HG02970 (cell line): ENCODE measurements at regions not wholly inside any gene's neighbourhood (a gene's known extent, or its start where the extent isn't known, plus 50 kb on each side); places are given as distances from the start of the nearest gene placed in this dataset.

ENCODE experiments used
- ATAC-seq: cut with Tn5 transposase; IDR thresholded peaks from one replicate; pipeline ENCODE4 v1.9.1; 2021; ENCODE audit warnings: mild to moderate bottlenecking, moderate library complexity, moderate number of reproducible peaks; ENCODE audit not compliant: unreplicated experiment, low FRiP score

DNA sequence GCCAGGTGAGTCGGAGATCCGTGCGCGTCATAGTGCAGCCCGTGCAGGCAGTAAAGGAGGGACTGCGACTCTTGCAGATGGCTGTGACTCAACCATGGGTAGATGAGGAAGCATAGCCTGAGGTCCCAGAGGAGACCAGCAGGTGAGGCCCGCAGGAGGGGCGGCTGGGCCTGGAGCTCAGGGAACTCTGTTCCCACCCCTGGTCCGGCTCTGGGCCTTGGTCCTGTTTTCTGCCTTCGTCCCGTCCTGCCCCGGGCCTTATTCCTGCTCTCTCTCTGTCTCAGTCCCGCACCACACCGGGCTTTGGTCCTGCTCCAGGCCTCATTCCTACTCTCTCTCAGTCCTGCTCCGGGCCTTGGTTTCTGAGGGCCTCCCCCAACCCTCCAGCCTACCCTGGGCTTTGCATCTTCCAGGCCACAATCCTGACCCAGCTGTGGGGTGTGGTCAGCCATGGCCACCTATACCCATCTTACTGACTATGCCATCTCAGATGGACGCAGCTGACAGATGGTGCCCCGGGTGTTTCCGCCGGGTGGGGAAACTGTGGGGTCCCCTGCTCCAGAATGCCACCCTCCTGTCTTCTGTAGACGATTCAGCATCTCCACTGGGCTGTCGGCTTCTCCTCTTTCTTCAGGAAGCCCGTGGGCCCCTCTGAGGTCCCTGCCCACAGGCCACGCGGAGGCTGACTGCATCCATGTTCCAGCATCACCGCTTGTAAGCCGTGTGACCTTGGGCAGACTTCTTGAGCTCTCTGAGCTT, 1134.1 kb downstream of the BRD1 start:
- no peak for ATAC-seq

DNA sequence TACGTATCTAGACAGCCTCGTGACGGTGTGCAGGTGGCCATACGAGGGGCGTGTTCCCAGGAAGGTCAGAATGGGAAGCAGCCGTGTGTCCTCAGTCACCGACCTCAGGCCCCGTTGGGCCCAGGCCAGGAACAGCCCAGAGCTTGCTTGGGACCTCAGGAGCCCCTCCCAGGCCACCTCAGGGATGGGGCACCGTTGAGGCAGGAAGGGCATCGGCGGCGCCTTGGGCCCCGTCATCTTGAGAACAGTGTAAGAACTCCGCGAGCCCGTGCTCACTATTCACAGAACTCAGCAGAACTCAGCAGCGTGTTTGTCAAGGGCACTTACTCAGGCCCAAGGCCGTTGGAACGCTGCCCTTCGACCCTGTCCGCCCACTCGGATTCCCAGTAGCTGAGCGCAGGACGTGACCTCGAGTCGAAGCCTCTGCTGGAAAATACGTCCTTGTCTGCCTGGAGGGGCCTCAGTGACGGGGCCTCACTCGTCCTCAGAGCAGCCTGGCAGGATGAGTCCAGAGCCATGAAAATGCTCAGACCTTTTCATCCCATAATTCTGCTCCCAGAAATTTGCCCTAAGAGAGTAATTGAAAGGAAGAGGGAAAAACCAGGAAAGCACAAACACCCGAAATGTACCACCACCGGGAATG, 1134.8 kb downstream of the BRD1 start:
- no peak for ATAC-seq

DNA sequence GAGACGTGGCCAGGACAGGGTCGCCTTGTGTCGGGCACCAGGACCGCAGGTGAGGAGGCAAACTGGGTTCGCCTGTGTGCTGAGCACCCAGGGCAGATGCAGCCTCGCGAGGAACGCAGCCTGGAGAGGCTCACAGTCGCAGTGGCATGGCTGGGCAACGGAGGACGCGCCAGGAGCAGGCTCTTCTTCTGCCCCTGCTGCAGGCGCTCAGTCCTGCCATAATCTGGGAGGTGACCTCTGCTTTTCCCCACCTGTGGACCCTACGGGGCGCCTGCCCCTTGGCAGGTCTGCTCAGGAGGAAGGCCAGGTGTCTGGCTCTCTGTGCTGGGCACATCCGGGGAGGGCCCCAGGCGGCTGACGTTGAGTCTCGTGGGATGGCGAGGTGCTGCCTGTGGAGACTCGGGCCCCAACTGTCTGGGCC, 1136.2 kb downstream of the BRD1 start:
- no peak for ATAC-seq

DNA sequence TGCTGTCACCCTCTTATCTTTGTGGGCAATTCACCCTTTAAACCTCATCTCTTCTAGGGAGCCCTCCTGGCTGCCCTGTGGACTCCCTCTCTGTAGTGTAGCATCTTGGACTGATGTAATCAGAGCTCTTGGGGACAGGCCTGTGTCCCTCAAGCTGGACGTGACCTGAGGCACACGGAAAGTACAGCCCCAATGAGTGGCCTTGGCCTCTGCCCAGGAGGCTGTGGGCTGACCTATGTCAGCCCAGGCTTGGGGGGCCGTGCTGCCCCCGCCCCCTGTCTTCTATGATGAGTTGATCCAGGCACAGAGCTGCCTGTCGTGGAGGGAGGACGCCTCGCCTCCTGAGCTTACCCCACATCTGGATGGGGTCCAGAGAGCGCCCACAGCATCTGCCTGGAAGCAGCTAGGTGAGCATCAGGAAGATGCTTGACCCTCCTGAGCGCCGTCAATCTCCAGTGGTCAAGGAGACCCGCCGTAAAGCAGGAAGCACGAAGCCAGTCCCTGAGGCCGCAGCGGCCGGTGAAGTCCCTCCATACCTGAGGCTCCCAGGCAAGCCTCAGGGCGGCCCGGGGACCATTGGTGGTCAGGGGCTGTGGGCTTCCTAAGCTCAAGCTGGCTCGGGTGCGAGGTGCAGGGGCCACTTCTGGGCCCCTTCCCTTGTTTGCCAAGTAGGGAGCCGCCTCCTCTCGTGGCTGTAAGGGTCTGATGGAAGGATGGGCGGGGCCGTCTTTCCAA, 1136.9 kb downstream of the BRD1 start:
- ATAC-seq: no peak

DNA sequence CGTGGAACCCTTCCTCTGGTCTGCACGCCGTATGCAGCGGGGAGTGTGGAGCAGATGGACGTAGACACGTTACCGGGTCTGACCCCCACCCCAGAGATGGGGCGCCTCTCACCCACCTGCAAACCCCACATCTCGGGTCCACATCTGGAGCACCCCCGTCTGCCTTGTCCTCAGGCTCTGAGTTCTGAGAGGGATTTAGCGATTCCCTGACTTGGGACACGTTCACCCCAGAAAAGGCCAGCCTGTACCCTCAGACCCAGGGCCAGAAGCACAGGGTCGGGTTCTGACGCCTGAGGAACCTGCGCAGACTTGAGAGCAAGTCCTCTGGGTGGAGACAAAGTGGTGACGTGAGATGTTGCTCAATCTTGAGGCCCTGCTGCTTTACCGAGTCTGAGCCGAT, 1138.5 kb downstream of the BRD1 start:
- ATAC-seq: no peak

DNA sequence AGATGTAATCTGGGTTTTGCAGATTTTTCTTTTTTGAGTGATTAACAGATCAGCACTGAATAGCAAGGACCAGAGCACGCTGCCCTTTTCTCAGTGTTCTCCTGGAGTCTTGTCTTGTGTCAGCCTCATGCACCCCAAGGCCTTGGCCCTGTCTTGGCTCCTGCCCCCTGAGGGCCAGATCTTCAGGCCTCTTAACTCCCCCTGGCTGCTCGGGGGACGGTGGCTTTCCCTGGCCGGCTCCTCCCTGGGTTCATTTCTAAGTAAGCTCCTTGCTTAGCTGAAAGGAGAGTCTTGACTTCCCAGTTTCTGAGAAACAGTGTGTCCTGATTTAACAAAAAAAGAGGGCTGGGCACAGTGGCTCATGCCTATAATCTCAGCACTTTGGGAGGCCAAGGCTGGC, 1139.3 kb downstream of the BRD1 start:
- ATAC-seq: no peak

DNA sequence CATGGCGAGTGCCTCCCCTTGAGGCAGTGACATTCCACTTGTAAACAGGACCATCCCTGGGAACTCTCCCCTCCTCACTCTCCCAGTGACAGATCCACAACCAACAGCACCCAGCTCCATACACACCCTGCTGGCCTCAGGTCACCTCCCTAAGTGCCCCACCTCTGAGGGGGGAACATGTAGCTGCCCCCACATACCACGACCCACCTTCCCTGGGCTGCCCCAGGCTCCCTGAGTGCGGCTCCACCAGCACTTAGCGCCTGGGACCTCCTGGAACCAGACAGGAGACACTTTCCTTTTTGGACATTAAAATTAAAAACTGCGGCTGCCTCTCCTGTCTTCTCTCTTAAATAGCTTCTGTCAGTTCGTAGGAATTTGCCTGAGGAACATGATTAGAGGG, 1140.1 kb downstream of the BRD1 start:
- ATAC-seq: no peak

DNA sequence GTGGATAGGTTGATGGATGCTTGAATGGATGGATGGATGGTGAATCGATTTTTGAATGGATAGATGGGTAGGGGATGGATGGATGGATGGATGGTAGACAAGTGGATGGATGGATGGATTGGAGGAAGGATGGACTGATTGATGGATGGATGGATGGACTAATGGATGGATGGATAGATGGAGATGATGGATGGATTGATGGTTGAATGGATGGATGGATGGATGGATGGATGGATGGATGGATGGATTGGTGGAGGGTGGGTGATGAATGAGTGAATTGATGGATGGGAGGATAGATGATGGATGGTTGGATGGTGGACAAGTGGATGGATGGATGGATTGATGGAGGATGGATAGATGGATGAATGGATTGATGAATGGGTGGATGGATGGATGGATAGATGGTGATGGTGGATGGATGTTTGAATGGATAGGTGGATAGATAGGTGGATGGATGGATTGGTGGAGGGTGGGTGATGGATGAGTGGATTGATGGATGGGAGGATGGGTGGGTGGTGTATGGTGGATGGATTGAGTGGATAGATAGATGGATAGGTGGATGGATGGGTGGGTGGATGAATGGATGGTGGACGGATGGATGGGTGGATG, 1140.9 kb downstream of the BRD1 start:
- no peak for ATAC-seq

DNA sequence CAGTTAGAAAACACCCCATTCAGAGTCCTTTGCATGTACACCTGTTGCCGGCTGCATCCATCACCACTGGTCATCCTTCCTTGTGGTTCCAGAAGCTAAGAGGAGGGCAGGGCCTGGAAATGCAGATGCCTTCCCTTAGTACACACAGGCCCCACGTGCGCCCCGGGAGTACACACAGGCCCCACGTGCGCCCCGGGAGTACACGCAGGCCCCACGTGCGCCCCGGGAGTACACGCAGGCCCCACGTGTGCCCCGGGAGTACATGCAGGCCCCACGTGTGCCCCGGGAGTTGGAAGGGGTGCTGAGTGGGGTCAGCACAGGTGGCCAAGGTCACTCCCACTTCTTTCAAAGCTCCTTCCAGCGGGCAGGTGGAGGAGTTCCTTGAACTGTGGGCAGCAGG, 1141.9 kb downstream of the BRD1 start:
- no peak for ATAC-seq

DNA sequence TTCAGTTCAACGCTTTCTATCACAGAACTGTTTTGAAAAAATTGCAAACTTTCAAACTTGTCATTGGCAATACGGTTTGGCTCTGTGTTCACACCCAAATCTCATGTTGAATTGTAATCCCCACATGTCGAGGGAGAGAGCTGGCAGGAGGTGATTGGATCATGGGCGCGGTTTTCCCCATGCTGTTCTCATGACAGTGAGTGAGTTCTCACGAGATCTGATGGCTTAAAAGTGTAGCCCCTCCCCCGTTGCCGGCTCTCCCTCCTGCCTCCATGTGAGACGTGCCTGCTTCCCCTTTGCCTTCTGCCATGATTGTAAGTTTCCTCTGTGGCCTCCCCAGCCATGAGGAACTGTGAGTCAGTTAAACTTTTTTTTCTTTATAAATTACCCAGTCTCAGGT, 1144.0 kb downstream of the BRD1 start:
- no peak for ATAC-seq

DNA sequence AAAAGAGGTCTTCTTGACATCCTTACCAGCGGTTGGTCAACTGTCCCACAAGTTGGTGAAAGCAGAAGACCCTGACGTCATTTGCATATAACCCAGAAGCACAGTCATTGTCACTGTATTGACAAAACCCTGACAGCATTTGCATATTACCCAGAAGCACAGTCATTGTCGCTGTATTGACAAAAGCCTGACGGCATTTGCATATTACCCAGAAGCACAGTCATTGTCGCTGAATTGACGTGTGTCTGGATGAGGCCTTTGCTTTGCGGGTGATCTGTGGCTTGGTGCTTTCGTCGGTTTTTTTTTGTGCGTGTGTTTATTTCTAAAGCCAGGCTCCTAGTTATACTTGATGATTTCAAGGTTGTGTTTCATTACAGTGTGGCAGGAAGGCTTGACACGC, 1145.2 kb downstream of the BRD1 start:
- ATAC-seq: no peak

DNA sequence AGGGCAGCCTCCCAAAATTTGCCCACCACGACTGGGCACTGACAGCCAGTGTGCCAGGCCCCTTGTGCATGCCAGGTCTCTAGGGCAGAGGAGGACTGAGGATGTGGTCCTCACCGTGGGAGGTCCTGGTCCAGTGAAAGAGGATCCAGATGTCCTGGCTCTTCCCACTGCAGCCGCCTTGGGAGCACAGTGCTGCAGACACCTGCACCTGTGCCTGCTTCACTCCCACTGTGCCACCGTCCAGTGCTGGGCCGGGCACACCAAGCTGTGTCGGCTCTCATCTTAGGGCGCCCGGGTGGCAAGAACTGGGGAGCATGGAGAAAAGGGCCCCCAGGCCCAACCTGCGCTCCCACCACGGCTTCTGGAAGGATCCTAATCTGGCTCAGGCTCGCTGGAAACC, 1147.1 kb downstream of the BRD1 start:
- ATAC-seq: no peak

DNA sequence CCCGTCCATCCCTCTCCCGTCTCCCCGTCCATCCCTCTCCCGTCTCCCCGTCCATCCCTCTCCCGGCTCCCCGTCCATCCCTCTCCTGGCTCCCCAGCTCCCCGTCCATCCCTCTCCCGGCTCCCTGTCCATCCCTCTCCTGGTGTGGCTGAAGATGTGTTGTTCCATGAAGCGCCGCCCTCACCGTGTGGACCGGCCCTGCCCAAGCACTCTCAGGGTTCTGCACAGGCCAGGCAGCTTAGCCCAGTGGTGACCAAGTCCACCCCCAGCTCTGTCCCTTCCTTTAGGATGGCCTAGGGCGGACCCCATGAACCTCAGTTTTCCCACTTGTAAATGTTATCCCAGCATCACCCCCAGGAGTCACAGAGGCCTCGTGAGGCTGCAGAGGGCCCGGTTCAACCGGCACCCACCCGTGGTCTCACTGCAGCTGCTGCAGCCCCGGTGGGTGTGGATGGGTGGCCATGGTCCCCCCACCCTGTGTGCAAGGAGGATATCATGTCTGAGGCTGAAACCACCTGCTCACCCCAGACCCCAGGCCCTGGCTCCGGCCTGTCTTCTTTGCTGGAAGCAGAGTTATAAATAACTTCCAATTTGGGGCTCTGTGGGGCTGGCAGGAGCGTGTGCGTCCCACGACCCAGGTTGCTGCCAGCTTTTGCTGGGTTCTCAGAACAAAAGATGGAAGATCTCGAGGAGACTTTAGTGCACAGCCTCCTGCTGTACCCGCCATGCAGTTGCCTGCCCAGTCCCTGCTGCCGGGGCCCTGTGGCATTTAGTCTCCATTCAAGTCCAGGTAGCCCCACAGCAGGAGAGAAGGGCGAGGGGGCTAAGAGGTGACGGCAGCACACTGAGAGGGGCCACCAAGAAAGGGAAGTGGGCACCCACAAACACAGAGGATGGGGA, 1147.8 kb downstream of the BRD1 start:
- no peak for ATAC-seq

DNA sequence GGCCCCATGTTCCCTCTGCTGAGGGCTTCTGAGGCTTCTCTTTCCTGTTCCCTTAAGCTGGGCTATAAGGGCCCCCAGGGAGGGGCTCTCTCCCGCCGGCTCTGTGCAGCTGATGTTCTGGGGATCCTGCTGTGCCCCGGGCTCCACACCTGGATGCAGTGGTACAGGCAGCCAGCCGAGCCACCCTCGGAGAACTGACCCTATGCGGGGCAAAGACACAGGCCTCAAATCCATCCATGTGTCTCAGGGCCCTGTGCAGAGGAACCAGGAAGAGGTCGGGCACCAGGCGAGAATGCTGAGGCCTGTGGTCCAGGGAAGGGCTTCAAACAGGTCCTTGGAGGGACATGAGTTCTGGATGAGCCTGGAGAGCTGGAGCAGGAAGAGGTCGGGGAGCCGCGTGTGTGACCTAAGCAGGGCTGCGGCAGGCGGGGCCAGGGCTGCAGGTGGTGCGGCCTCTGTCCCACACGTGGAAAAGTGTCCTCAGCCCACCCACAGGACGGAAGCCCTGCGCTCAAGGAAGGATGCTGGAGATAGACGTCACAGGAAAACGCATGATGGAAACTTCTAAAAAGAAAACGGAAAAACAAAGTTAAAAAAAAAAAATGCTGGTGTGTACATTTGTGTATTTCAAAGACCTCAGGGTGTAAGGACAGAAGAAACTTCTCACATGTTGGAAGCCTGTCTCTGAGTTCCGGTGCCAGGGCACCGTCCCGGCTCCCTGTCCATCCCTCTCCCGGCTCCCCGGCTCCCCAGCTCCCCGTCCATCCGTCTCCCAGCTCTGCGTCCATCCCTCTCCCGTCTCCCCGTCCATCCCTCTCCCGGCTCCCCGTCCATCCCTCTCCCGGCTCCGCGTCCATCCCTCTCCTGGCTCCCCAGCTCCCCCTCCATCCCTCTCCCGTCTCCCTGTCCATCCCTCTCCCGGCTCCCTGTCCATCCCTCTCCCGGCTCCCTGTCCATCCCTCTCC, 1149.2 kb downstream of the BRD1 start:
- ATAC-seq: no peak

DNA sequence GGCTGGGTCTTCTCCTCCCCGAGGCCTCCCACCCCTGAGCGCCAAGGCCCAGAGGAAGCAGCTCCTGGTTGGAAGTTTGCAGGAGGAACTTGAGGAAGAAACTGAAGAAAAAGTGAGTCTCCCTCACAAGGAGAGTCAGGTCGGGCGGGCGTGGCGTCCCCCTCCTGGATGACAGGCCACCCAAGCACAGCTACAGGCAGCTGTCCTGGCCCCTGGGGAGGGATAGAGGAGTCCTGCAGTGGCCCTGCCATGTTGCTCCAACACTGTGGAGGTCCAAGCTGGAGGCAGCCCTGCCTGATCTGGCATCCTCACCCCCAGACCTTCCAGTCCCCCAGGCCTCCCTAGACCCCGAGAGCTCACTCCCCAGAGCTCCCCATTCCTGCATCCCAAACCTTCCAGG, 1150.1 kb downstream of the BRD1 start:
- no peak for ATAC-seq

DNA sequence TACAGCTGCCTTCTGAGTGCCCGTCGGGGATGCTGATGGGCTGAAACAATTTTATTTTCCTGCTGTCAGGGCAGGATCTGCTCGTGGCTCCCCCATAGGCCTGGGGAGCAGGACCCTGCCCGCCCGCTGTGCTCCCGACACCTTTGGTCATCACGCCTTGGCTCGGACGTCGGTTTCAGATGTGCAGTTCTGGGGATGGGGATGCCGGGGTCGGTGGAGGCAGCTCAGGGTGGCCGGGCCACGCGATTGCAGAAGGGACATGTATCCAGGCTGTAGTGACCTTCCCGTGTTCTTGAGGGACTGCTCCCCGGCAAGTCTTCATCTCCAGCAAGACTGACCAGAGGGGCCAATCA, 1150.5 kb downstream of the BRD1 start:
- no peak for ATAC-seq

DNA sequence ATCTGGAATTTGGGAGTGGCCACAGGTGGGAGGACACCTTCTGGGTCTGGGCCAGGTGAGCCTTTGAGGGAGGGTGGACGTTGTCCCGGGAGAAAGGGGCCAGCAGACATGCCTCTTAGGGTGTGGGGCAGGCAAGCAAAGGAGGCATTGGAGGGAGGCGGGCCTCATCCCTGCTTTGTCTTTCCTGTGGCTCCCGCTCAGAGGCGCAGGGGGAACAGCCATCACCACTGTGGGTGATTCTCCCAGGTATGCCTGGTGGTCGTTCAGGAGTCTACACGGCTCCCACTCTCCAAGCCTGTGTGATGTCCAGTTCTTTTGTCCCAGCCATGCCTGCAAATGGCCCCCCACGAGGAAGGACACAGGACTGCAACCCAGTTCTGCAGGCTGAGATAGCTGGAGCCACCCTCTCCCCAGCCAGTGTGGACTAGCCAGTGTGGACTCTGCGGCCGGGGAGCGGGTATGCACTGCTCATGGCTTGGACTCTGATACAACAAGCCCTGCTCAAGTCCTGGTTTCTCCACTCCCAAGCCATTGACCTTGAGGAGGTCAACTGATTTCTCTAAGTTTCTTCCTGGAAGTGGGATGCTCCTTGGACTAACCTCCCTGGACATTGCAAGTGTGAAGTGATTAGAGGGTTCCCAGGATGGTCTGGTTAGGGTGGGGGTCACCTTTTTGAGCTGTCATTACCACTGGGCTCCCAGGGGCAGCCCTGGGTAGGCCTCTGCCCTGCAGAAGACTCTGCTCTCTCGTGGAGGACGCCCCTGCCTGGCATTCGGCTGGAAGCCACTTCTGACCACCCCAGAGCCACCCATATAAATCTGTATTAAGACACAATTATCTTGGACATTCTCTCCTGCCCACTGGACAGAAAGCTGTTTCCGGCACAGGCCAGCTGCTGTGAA, 1151.2 kb downstream of the BRD1 start:
- no peak for ATAC-seq

DNA sequence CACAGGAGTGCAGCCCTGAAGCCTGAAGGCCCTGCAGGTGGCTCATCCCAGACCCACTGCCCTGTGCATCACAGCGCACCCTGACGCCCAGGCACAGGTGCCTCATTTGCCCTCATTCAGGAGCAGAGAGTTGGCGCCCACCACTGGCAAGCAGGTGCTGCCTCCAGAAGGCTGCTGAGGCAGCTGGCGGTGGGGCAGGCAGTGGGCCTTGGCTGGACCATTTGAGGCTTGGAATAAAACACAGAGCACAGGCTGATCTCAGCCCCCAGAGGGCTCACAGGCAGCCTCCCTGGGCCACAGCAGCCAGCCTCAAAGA, 1151.9 kb downstream of the BRD1 start:
- ATAC-seq: no peak
